NCI-H128 (cell line): ENCODE measurements at regions not wholly inside any gene's neighbourhood (a gene's known extent, or its start where the extent isn't known, plus 50 kb on each side); places are given as distances from the start of the nearest gene placed in this dataset.

Source experiments
- DNase-seq: peaks from one replicate; lab custom pipeline; 2025; ENCODE audit not compliant: unreplicated experiment; lab: John Stamatoyannopoulos, UW

- no peak for DNase-seq
These were observed 97.9 kb downstream of the MAFB start for GRCh38 chr20:40591119-40591518.

GRCh38 chr20:40589581-40589980 lies 99.5 kb downstream of the MAFB start:
- DNase-seq, result no peak

GRCh38 chr20:40588891-40589290 lies 100.1 kb downstream of the MAFB start:
- no peak for DNase-seq

GRCh38 chr20:40587038-40587437 lies 102.0 kb downstream of the MAFB start:
- no peak for DNase-seq

GRCh38 chr20:40584130-40584809 lies 104.8 kb downstream of the MAFB start:
- no peak for DNase-seq

- DNase-seq, result no peak
These were observed 105.4 kb downstream of the MAFB start for GRCh38 chr20:40583636-40584035.

- DNase-seq, result no peak
These were observed 105.8 kb downstream of the MAFB start for GRCh38 chr20:40583205-40583604.

GRCh38 chr20:40582531-40582930 lies 106.5 kb downstream of the MAFB start:
- no peak for DNase-seq

- no peak for DNase-seq
These were observed 109.3 kb downstream of the MAFB start for GRCh38 chr20:40579701-40580100.

- no peak for DNase-seq
These were observed 110.1 kb downstream of the MAFB start for GRCh38 chr20:40578961-40579360.

- no peak for DNase-seq
These were observed 113.2 kb downstream of the MAFB start for GRCh38 chr20:40575851-40576250.

- no peak for DNase-seq
These were observed 116.8 kb downstream of the MAFB start for GRCh38 chr20:40572251-40572650.

- no peak for DNase-seq
These were observed 117.4 kb downstream of the MAFB start for GRCh38 chr20:40571639-40572038.

GRCh38 chr20:40568200-40568599 lies 120.8 kb downstream of the MAFB start:
- no peak for DNase-seq

- DNase-seq, result no peak
These were observed 123.4 kb downstream of the MAFB start for GRCh38 chr20:40565682-40566040.

GRCh38 chr20:40565001-40565681 lies 123.9 kb downstream of the MAFB start:
- DNase-seq, result no peak

GRCh38 chr20:40563296-40563950 lies 125.6 kb downstream of the MAFB start:
- DNase-seq, result no peak

- DNase-seq, result no peak
These were observed 127.0 kb downstream of the MAFB start for GRCh38 chr20:40562031-40562430.

- DNase-seq, result no peak
These were observed 127.8 kb downstream of the MAFB start for GRCh38 chr20:40561187-40561586.

GRCh38 chr20:40558212-40558611 lies 130.8 kb downstream of the MAFB start:
- DNase-seq, result no peak

- no peak for DNase-seq
These were observed 137.9 kb downstream of the MAFB start for GRCh38 chr20:40551125-40551530.

GRCh38 chr20:40547483-40548091 lies 141.4 kb downstream of the MAFB start:
- no peak for DNase-seq
